SK-N-SH (cell line): ENCODE measurements at regions not wholly inside any gene's neighbourhood (a gene's known extent, or its start where the extent isn't known, plus 50 kb on each side); places are given as distances from the start of the nearest gene placed in this dataset.

Experiments
- CTCF ChIA-PET: fragments of 300-600, 350-600 bp; formaldehyde crosslinking; extraction: SDS; loops from one replicate; lab custom pipeline; 2021; lab: Yijun Ruan, JAX
- POLR2A ChIA-PET: fragments of 350-600 bp; sonication (Branson Sonifier 250); formaldehyde crosslinking; extraction: SDS; loops from one replicate; lab custom pipeline; 2020; ENCODE audit warnings: antibody characterized with exemption, inconsistent platforms; lab: Yijun Ruan, JAX
- DNase-seq: peaks from one replicate; pipeline ENCODE4 v3.0.0; 2012
- H2AFZ ChIP-seq: fragments of 200-600 bp; sonication (generic); 2 replicates; pipeline ENCODE4 v1.8.1; 2016; ENCODE audit warnings: antibody characterized with exemption, mild to moderate bottlenecking, low read depth
- H3F3A ChIP-seq: fragments of 200-600 bp; sonication (generic); replicated peaks from 2 replicates; pipeline ENCODE3; 2016; ENCODE audit warnings: antibody characterized with exemption, mild to moderate bottlenecking; ENCODE audit not compliant: insufficient read depth
- H3K27ac ChIP-seq, 2 experiments: fragments of 200-500 bp in 1 of 2; fragments of 200-600 bp in 1 of 2; sonication (Bioruptor generic) in 1 of 2; sonication (generic), shearing (Covaris generic) in 1 of 2; 2 replicates each; pipeline versions ENCODE4 v1.5.1 to v1.6.1; 2014 to 2016; ENCODE audit warnings: low read depth in 2 of 2, inconsistent platforms in 1 of 2, low read length in 1 of 2, mild to moderate bottlenecking in 1 of 2, mixed read lengths in 1 of 2
- H3K27me3 ChIP-seq: fragments of 200-600 bp; sonication (generic), shearing (Covaris generic); 2 replicates; pipeline ENCODE4 v1.6.1; 2016; ENCODE audit warnings: mixed run types; ENCODE audit not compliant: insufficient read depth
- H3K36me3 ChIP-seq, 2 experiments: fragments of 200-500 bp in 1 of 2; fragments of 200-600 bp in 1 of 2; sonication (Bioruptor generic) in 1 of 2; sonication (generic) in 1 of 2; replicated peaks in 1 of 2; 2 replicates each; pipeline versions ENCODE3 to v1.5.1; 2014 to 2016; ENCODE audit warnings: low read length in 1 of 2, mild to moderate bottlenecking in 1 of 2; ENCODE audit not compliant: insufficient read depth in 2 of 2, control insufficient read depth in 1 of 2
- H3K4me1 ChIP-seq, 2 experiments: fragments of 200-500 bp in 1 of 2; fragments of 200-600 bp in 1 of 2; sonication (Bioruptor generic) in 1 of 2; sonication (generic), shearing (Covaris generic) in 1 of 2; 2 replicates each; pipeline versions ENCODE4 v1.5.1 to v1.6.1; 2014 to 2016; ENCODE audit warnings: low read depth in 1 of 2, low read length in 1 of 2, mixed run types in 1 of 2; ENCODE audit not compliant: insufficient read depth in 2 of 2, control insufficient read depth in 1 of 2
- H3K4me2 ChIP-seq: fragments of 200-600 bp; sonication (generic), shearing (Covaris generic); 2 replicates; pipeline ENCODE4 v1.6.1; 2017; ENCODE audit warnings: mixed run types
- H3K4me3 ChIP-seq, 2 experiments: fragments of 200-500 bp in 1 of 2; fragments of 200-600 bp in 1 of 2; sonication (Bioruptor generic) in 1 of 2; sonication (generic), shearing (Covaris generic) in 1 of 2; 2 replicates each; pipeline versions ENCODE4 v1.5.1 to v1.8.1; 2014 to 2016; ENCODE audit warnings: low read depth in 2 of 2, inconsistent platforms in 1 of 2, low read length in 1 of 2, mild to moderate bottlenecking in 1 of 2, mixed read lengths in 1 of 2, moderate library complexity in 1 of 2
- H3K79me2 ChIP-seq: fragments of 200-600 bp; sonication (generic); 2 replicates; pipeline ENCODE4 v1.8.1; 2017; ENCODE audit warnings: mild to moderate bottlenecking; ENCODE audit not compliant: insufficient read depth
- H3K9ac ChIP-seq: fragments of 200-600 bp; sonication (generic); 2 replicates; pipeline ENCODE4 v1.6.1; 2017; ENCODE audit warnings: mixed run types
- H3K9me2 ChIP-seq: fragments of 200-600 bp; sonication (generic); 2 replicates; pipeline ENCODE4 v1.6.1; 2017; ENCODE audit warnings: mixed run types
- H3K9me3 ChIP-seq: fragments of 200-600 bp; sonication (generic); 2 replicates; pipeline ENCODE4 v1.6.1; 2017; ENCODE audit warnings: mixed run types, mild to moderate bottlenecking, moderate library complexity
- H4K20me1 ChIP-seq: fragments of 200-600 bp; sonication (generic); 2 replicates; pipeline ENCODE4 v1.6.1; 2017; ENCODE audit warnings: mild to moderate bottlenecking, mixed run types; ENCODE audit not compliant: insufficient read depth
- CTCF ChIP-seq: fragments of 200-600 bp; sonication (generic); IDR thresholded peaks from 2 replicates; pipeline ENCODE4 v1.6.1; 2017; ENCODE audit warnings: antibody characterized with exemption, mild to moderate bottlenecking, moderate library complexity
- ELF1 ChIP-seq: IDR thresholded peaks from 2 replicates; pipeline ENCODE4 v1.4.0; 2012
- FOXJ3 ChIP-seq: sonication (generic); formaldehyde crosslinking; IDR thresholded peaks from 2 replicates; pipeline ENCODE4 v1.5.1; 2020; ENCODE audit warnings: mild to moderate bottlenecking, missing genetic modification reagents
- FOXM1 ChIP-seq: IDR thresholded peaks from 2 replicates; pipeline ENCODE4 v1.4.0; 2012; ENCODE audit warnings: low read depth, mild to moderate bottlenecking
- MXI1 ChIP-seq: IDR thresholded peaks from 2 replicates; pipeline ENCODE4 v1.6.1; 2012; ENCODE audit warnings: mild to moderate bottlenecking, low read depth, low read length, improper control_type of control experiment
- NFIC ChIP-seq: IDR thresholded peaks from 2 replicates; pipeline ENCODE4 v1.4.0; 2012; ENCODE audit warnings: borderline replicate concordance
- PBX3 ChIP-seq: IDR thresholded peaks from 2 replicates; pipeline ENCODE4; 2012
- RAD21 ChIP-seq: IDR thresholded peaks from 2 replicates; pipeline ENCODE4 v1.6.1; 2012; ENCODE audit warnings: mild to moderate bottlenecking, low read length
- RXRA ChIP-seq: IDR thresholded peaks from 2 replicates; pipeline ENCODE4 v1.4.0; 2012; ENCODE audit warnings: low read depth, mild to moderate bottlenecking, borderline replicate concordance
- SIN3A ChIP-seq: IDR thresholded peaks from 2 replicates; pipeline ENCODE4 v1.6.1; 2012; ENCODE audit warnings: low read depth, mild to moderate bottlenecking, low read length, moderate library complexity, borderline replicate concordance
- SMC3 ChIP-seq: IDR thresholded peaks from 2 replicates; pipeline ENCODE4 v1.6.1; 2012; ENCODE audit warnings: low read depth, low read length, improper control_type of control experiment
- TCF12 ChIP-seq: IDR thresholded peaks from 2 replicates; pipeline ENCODE4 v1.4.0; 2012
- TEAD4 ChIP-seq: IDR thresholded peaks from 2 replicates; pipeline ENCODE4 v1.4.0; 2012; ENCODE audit warnings: mild to moderate bottlenecking, borderline replicate concordance; ENCODE audit not compliant: insufficient read depth
- USF1 ChIP-seq: IDR thresholded peaks from 2 replicates; pipeline ENCODE4 v1.4.0; 2012; ENCODE audit warnings: low read depth, borderline replicate concordance
- WGBS: methylation state at CpG from one replicate; pipeline ENCODE4 v1.1.6; 2017; ENCODE audit warnings: low lambda C conversion rate; 5-methylcytosine and 5-hydroxymethylcytosine counted together

GRCh38 chr9:95610006-95610785 is 93.4 kb upstream of the PTCH1 start:
- no peaks in the 10 kb centered on the region for H3K79me2 ChIP-seq
- no peaks in the 10 kb centered on the region for H3K9me2 ChIP-seq
- ChIA-PET POLR2A (no interaction called here), CTCF (no interaction called here)
- no peaks in the 10 kb centered on the region for H3K9me3 ChIP-seq
- no peak for TF ChIP-seq RAD21
- no peak for TF ChIP-seq TEAD4
- TF ChIP-seq RXRA: no peak
- no peak for TF ChIP-seq CTCF
- 77% methylated on average over 16 of the region's 16 CpGs for WGBS
- no peak for DNase-seq
- no peak overlapping the region for H2AFZ ChIP-seq
- no peak overlapping the region for H3K4me3 ChIP-seq
- no peaks in the 10 kb centered on the region for H4K20me1 ChIP-seq
- H3K4me2 ChIP-seq: no peak overlapping the region
- H3K27ac ChIP-seq: no peak overlapping the region
- no peaks in the 10 kb centered on the region for H3F3A ChIP-seq
- H3K36me3 ChIP-seq: no peaks in the 10 kb centered on the region
- no peaks in the 10 kb centered on the region for H3K4me1 ChIP-seq
- no peaks in the 10 kb centered on the region; the same call in 1 of the 2 replicates for H3K27me3 ChIP-seq
- H3K9ac ChIP-seq: no peak overlapping the region

GRCh38 chr9:95609426-95609825 is 92.7 kb upstream of the PTCH1 start:
- Histone ChIP-seq H2AFZ (no peak overlapping the region), H4K20me1 (no peaks in the 10 kb centered on the region), H3K4me3 (no peak overlapping the region), H3K9me2 (no peaks in the 10 kb centered on the region), H3F3A (no peaks in the 10 kb centered on the region), H3K79me2 (no peaks in the 10 kb centered on the region), H3K36me3 (no peaks in the 10 kb centered on the region), H3K4me1 (no peaks in the 10 kb centered on the region), H3K27me3 (no peaks in the 10 kb centered on the region; the same call in 1 of the 2 replicates), H3K9me3 (no peaks in the 10 kb centered on the region), H3K27ac (no peak overlapping the region), H3K4me2 (no peak overlapping the region), H3K9ac (no peak overlapping the region)
- ChIA-PET CTCF (interaction anchor here (0.8 to 1.1 kb wide), 2 partner anchors 35 to 608 kb away, joined by 3 to 4 read pairs; no protein-coding TSS in a partner anchor), POLR2A (no interaction called here)
- no peak for DNase-seq
- TF ChIP-seq NFIC: no peak
- TF ChIP-seq ELF1: no peak
- TF ChIP-seq SIN3A: no peak
- no peak for TF ChIP-seq PBX3
- TF ChIP-seq TCF12: no peak
- no peak for TF ChIP-seq USF1
- no peak for TF ChIP-seq FOXM1
- TF ChIP-seq MXI1: no peak
- no peak for TF ChIP-seq FOXJ3
- no peak for TF ChIP-seq SMC3
- WGBS: 78% methylated on average over 4 of the region's 7 CpGs
